Activated gamma-delta T cell treated with anti-CD3 and anti-CD28 coated beads, Interleukin-2, amount 50 U/mL, for 16 hours (primary cell): ENCODE measurements at regions not wholly inside any gene's neighbourhood (a gene's known extent, or its start where the extent isn't known, plus 50 kb on each side); places are given as distances from the start of the nearest gene placed in this dataset.
"Not testable (repeated sequence)": the region's sequence is repeated elsewhere in the genome, so short reads cannot be mapped to it uniquely, and the experiment has no call there.

Source experiments
- DNase-seq: peaks from one replicate; pipeline ENCODE4 v3.0.0-alpha.2; 2020; ENCODE audit warnings: low read depth

DNA sequence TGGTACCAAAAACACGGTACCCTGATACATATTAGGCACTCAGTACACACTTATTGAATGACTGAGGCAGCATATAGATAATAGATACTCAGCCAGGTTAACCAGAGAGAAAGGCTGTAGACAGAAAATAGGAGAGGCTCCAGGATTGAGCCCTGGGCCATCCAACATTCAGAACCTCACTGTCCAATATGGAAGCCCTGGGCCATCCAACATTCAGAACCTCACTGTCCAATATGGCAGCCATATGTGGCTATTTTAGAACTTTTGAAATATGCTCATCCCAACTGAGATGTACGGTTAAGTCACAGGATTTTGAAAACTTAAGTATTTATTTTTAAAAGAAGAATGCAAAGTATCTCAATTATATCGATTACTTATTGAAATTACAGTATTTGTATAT, 142.5 kb upstream of the ID4 start:
- no peak for DNase-seq

GRCh38 chr6:19697744-19698290, 139.4 kb upstream of the ID4 start:
- DNase-seq = no peak

DNA sequence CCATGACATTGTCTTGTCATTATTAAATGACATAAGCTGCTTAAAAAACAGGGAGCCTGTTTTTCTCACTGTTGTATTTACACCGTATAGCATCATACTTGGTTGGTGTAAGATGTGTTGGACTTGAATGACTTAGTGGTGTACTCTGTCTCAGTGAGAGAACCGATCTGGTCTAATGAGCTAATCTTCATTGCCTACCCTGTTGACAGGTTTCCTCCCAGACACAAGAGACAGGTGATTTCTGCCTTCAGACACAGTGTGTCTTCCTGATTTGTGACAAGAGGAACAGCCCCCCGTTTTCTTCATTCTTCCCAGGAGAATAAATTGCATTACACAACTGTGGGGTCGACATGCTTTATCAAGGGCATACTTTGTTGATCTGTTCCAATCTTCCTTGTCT, 137.2 kb upstream of the ID4 start:
- DNase-seq = no peak

DNA sequence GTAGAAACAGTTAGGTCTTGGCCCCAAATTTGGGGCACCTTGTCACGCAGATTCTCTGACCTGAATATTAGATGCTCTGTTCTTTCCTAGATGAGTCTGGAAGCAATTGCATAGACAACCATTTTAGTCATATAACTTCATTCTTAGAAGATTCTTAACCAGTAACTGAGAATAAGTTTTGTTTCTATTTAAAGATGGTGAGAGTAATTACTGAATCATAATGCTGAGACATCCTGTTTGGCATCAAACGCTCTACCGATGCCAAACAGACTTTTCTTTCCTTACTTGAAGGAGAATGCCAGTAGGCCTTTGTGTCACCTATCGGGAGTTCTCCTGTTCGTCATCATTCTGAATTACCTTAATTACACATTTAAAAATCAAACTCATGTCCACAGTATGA, 131.6 kb upstream of the ID4 start:
- DNase-seq = no peak

GRCh38 chr6:19712012-19712688, 125.0 kb upstream of the ID4 start:
- DNase-seq = no peak

DNA sequence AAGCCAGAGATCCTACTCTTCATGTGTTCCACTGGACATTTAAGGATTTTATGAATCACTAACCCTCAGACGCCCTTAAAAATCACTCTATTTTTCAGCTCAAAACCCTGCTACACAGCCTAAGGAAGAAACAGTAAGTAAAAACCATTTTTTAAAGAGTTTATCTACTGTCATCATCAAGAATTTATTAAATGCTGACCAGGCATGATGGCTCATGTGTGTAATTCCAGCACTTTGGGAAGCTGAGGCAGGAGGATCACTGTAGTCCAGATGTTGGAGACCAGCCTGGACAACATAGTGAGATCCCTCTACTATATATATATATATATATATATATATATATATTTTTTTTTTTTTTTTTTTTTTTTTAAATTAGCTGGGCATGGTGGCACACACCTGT, 124.2 kb upstream of the ID4 start:
- DNase-seq = no peak

DNA sequence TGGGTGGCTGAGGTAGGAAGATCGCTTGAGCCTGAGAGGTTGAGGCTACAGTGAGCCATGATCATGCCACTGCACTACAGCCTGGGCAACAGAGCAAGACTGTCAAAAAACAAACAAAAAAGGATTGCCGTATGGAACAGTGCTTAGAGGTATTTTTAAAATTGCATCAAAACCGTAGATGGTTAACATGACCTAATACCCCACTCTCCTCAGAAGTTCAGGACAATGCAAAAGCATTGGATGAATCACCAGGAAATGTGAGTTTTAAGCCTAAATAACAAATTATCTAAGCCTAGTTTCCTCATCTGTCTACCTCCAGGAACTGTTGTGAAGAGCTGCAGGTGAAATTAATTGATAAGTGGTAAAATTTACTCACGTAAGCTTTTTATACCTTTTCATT, 123.8 kb upstream of the ID4 start:
- no peak for DNase-seq

DNA sequence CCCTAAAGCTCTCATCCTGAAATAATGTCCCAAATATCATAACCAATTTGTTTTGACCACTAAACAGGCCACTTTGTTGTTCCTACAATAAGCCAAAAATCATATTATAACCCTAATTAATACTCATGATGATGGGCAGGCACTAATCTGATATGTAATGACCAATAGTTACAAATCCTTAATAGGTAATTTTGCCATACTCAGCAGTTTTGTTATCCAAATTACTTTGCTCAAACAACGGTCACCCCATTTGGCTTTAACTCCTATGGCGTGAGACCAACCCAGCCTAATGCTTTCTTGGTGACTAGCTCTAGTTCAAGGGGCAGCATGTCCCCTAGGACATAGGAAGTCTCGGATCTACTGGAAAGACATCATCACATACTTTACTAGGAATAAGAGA, 123.2 kb upstream of the ID4 start:
- no peak for DNase-seq

DNA sequence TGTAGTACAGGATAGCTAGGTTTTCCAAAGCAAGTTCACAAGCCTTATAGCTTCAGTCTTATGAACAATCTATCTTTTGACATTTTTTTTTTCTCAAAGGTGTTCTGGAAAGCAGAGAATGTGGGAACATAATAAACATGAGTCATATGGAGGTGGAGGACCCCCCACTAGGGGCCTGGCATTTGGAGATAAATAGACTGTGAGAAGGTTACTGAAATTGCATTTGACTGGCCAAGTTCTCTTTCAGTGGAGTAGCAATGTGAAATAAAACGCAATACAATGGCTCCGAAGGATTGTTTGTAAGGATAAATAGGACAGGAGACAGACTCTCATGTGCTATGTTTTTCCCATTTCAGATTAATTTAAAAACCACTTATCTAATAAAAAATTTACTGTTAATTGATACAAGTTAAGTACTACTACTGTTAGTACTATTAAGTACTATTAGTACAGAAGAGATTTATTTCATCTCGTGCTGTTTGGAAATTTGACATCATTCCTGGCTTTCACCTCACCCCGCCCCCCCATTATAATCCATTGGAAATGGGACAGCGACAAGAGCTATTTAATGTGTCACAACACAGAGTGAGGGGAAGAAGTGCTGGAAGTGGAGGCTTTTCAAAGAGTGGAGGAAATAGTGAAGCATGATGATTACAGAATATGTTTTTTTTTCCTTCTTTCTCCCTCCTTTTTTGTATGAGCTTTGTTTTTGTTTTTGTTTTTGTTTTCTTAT, 122.6 kb upstream of the ID4 start:
- DNase-seq = no peak

- DNase-seq = no peak
Observed at GRCh38 chr6:19715167-19715551, 122.0 kb upstream of the ID4 start.

DNA sequence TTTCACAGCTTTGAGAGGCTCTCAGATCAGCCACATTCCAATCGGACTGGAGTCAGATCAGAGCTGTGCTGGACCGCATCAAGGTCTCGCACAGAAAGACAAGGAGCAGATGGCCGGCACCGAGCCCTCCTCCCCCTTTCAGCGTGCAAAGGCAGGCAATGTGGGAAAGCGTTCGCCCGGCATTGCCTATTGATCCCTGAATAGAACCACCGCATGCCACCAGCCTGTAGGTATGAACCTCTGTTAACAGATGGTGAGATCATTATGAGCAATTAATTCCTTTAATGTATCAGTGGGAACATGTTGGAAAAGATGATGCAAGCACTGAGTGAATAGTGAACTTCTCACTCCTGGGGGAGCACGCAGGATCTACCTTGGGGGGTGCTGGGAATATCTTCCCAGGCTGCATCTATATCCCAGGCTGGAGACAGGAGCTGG, 117.5 kb upstream of the ID4 start:
- no peak for DNase-seq

DNA sequence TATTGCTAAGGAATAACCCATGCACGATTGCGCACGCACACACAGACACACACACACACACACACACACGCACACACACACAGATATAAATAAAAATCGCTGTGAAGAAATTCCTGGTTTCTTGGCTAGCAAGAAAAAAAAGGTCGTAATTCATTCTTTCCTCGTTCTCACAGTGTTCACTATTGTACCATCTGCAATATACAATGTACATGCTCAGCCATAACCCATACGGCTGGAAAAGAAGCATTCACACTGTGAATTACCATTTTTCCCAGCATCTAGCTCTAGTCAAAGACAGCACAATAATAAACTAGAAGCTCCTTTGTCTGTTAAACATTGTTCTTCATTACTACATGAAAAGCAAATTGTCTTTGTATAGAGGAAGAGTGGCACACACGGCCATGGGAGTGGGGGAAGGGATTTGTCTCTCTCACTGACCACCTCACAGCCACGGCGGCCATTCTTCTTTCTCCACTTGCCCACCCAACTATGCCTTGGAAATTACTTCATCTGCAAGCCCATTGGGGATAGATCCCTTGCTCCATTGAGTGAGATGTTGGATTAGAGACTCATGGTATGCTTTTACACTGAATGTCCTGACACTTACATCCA, 115.3 kb upstream of the ID4 start:
- no peak for DNase-seq

DNA sequence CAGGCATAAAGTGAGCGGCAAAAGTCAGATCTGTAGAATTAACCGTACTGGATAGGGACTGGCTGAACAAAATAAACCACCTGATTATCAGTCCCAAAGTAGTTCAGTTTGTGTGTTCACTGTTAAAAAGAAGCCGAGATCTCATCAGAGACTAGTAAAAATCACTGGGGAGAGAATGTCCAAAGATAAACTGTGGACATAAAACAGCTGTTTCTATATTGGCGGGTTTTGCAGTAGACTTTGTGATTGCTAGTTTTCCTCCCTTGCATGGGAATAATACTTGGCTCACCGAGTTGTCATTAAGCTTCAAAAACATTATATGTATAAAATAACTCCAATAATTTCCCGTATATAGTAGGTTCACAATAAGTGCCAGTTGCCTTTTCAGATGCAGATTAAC, 114.2 kb upstream of the ID4 start:
- DNase-seq = no peak

- no peak for DNase-seq
Observed at GRCh38 chr6:19723545-19723944, 113.6 kb upstream of the ID4 start.

DNA sequence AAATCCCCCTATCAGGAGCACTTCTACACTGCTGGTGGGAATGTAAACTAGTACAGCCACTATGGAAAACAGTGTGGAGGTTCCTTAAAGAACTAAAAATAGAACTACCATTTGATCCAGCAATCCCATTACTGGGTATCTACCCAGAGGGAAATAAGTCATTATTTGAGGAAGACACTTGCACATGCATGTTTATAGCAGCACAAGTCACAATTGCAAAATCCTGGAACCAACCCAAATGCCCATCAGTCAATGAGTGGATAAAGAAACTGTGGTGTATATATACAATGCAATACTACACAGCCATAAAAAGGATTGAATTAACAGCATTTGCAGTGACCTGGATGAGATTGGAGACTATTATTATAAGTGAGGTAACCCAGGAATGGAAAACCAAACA, 111.7 kb upstream of the ID4 start:
- DNase-seq = not testable (repeated sequence)

DNA sequence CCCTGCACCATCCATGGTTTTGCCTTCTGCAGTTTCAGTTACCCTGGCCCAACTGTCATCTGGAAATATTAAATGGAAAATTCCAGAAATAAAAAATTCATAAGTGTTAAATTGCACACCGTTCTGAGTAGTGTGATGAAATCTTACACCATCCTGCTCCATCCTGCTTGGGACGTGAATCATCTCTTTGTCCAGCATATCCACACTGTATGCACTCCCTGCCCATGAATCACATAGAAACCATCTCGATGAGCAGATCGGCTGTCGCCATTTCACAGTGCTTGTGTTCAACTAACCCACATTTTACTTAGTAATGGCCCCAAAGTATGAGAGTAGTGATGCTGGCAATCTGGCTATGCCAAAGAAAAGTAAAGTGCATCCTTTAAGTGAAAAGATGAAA, 105.9 kb upstream of the ID4 start:
- DNase-seq = no peak

- DNase-seq = no peak
Observed at GRCh38 chr6:19734061-19734460, 103.1 kb upstream of the ID4 start.

GRCh38 chr6:19734519-19734918, 102.7 kb upstream of the ID4 start:
- no peak for DNase-seq

DNA sequence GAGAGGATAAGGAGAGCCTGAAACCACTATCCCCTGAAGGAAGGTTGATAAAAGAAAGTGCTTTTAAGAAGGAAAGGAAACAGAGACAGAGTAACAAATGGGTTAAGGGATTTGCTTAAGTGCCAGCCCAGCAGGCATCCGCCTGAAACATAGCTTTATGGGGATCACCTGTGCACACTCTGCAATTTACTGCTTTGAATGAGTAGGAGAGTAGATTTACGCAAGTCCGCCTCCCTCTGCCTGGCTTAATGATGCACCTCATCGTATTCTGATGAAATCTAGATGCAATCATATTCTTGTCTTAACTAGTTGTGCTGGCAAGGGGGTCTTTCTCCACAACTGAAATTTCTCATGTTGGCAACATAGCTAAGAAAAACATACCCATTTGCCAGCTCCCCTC, 101.1 kb upstream of the ID4 start:
- DNase-seq = no peak

- DNase-seq = no peak
Observed at GRCh38 chr6:19738010-19738409, 99.2 kb upstream of the ID4 start.

DNA sequence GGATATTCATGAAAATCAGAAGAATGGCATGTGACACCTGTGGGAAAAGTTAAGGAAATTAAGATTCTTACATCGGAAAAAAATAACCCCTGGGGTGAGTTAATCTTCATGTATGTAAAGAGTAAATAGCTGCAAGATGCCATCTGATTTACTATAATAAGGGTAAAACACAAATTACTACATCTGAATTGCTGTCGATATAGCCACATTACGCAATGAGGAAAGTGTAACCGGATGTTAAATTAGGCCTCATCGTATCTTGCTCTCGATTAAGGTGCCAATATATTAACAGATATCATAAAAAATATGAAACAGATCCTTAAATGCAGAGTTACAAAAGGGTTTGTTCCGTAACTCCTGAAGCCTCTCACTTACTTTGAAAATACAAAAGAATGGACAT, 87.4 kb upstream of the ID4 start:
- no peak for DNase-seq

GRCh38 chr6:19752746-19753145, 84.4 kb upstream of the ID4 start:
- no peak for DNase-seq

DNA sequence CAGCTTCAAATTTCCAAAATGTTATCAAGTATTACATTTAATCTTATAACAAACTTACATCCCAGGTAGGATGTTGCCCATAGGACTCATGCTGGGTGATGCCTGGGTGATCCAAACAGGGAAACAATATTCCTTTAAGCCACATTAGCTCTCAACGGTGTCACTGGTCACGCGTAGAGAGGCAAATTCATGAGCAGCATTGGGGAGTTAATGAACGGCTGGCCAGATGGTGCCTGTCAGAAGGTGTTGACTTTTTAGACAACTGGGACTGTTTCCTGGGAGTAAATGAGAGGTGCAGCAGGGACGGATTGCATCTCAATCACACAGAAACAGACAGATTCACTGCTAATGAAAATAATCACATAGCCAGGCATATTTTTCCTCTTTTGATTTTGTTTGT, 83.3 kb upstream of the ID4 start:
- no peak for DNase-seq
